C4-2B (cell line): ENCODE measurements at regions not wholly inside any gene's neighbourhood (a gene's known extent, or its start where the extent isn't known, plus 50 kb on each side); places are given as distances from the start of the nearest gene placed in this dataset.

ENCODE experiments used
- H3K27ac ChIP-seq: fragments of 450-650 bp; 2 replicates; pipeline ENCODE4 v1.5.1; 2017
- ZFX ChIP-seq: fragments of 450-650 bp; IDR thresholded peaks from 2 replicates; pipeline ENCODE4 v1.6.1; 2017
- TF ChIP-seq, protein P1 (sequence below): fragments of 450-650 bp; conservative IDR thresholded peaks from 2 replicates; pipeline ENCODE4 v1.5.1; 2017; ENCODE audit warnings: mild to moderate bottlenecking

GRCh38 chr3:76181213-76181612 is 395.9 kb upstream of the ZNF717 start:
- no peak overlapping the region for H3K27ac ChIP-seq
- no peak for TF ChIP-seq ZFX
- TF ChIP-seq, protein P1, sequence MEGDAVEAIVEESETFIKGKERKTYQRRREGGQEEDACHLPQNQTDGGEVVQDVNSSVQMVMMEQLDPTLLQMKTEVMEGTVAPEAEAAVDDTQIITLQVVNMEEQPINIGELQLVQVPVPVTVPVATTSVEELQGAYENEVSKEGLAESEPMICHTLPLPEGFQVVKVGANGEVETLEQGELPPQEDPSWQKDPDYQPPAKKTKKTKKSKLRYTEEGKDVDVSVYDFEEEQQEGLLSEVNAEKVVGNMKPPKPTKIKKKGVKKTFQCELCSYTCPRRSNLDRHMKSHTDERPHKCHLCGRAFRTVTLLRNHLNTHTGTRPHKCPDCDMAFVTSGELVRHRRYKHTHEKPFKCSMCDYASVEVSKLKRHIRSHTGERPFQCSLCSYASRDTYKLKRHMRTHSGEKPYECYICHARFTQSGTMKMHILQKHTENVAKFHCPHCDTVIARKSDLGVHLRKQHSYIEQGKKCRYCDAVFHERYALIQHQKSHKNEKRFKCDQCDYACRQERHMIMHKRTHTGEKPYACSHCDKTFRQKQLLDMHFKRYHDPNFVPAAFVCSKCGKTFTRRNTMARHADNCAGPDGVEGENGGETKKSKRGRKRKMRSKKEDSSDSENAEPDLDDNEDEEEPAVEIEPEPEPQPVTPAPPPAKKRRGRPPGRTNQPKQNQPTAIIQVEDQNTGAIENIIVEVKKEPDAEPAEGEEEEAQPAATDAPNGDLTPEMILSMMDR, result no peak

DNA sequence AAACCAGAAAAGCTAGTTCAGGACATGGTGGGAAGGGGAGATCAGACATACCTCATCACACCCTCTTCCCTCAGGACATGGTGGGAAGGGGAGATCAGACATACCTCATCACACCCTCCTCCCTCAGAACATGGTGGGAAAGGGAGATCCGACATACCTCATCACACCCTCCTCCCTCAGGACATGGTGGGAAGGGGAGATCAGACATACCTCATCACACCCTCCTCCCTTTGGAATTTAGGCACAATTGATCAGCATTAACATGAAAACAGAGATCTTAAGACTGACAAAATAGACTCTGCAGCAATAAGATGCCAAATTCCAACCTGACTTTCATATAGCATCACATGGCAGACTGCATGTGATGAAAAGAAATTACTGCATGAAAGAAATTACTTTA is 412.7 kb upstream of the ZNF717 start:
- no peak overlapping the region for H3K27ac ChIP-seq
- TF ChIP-seq, protein P1, result no peak
- TF ChIP-seq ZFX, result no peak

DNA sequence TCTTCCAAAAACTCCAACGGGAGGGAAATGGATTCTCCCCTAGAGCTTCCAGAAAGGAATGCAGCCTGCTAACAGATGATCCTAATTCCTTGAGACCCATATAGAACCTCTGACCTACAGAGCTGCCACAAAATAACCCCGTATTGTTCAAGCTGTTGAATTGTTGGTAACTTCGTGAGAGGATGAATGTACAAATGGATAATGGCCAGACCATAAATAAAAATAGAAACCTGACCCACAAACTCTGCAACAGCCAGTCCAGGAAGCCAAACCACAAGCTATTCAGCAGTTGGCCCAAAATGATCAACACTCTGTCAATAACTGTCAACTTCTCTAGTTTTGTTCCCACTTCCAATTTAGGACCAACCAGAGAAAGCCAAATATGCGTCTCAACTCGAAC is 414.0 kb upstream of the ZNF717 start:
- TF ChIP-seq ZFX, result no peak
- TF ChIP-seq, protein P1, result no peak
- no peak overlapping the region for H3K27ac ChIP-seq

DNA sequence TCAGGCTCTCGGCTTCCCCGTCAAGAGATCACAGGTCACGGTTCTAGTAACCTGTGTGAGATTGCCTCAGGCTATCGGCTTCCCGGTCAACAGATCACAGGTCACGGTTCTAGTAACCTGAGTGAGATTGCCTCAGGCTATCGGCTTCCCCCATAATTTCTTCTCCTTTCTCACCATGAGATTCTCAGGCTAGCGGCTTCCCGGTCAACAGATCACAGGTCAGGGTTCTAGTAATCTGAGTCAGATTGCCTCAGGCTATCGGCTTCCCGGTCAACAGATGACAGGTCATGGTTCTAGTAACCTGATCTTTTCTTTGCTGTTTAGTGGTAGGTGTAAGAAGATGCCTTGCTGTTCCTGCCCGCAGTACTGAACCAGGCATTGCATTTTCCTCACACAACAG is 418.2 kb upstream of the ZNF717 start:
- no peak overlapping the region for H3K27ac ChIP-seq
- TF ChIP-seq, protein P1, result no peak
- TF ChIP-seq ZFX, result no peak

DNA sequence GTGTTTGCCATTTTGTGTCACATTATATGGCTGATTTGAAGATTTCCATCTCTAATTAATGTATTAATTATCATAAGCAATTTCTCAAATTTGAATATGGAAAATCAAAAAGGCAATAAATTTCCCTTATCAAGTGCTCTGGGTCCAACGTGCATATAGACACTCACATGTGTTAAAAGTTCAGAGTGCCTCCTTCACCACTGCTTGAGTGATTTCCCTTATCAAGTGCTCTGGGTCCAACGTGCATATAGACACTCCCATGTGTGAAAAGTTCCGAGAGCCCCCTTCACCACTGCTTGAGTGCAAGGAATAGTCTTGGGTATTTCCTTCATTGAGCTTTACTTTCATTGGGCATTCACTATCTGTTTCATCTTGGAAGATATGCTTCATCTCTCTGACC is 421.0 kb upstream of the ZNF717 start:
- TF ChIP-seq ZFX, result no peak
- TF ChIP-seq, protein P1, result no peak
- no peak overlapping the region for H3K27ac ChIP-seq

DNA sequence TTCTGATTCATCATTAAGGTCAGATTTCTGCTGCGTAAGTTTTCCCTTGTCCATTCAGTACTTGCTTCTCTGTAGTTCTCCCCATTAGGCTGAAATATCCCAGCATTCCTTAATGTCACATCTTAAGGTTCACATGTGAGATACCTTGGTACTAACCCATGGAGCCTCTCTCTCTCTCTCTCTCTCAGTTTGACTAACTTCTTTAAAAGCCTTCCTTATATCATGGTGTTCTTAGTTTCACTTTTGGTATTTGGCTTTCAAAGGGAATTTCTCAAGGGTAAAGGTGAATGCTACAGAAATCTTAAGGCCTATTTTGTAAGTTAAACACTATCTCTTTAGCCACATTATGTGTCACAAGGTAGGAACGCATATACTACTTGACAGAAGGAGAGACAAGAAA is 427.3 kb upstream of the ZNF717 start:
- TF ChIP-seq, protein P1, result no peak
- no peak for TF ChIP-seq ZFX
- H3K27ac ChIP-seq, result no peak overlapping the region

DNA sequence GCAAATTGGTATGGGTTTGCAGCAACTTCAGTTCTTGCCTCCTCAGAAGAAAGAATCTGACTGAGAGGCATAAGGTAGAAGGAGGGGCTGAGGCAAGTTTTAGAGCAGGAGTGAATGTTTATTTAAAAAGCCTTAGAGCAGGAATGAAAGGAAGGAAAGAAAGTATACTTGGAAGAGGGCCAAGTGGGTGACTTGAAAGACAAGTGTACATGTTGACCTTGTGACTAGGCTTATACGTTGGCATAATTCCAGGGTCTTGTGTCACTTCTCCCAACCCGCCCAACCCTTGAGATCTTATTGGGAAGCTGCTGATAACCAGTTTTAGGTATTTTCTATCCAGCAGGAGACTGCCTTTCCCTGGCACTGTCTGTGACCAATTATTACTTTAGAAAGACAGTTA is 436.9 kb upstream of the ZNF717 start:
- TF ChIP-seq, protein P1, result no peak
- TF ChIP-seq ZFX, result no peak
- H3K27ac ChIP-seq, result no peak overlapping the region
